DND-41 (cell line): ENCODE measurements at regions not wholly inside any gene's neighbourhood (a gene's known extent, or its start where the extent isn't known, plus 50 kb on each side); places are given as distances from the start of the nearest gene placed in this dataset.
A peak's percentile ranks its signal among the peaks of the same experiment; 100 is the strongest.

ENCODE experiments used
- ATAC-seq: fragments of 200-7000 bp; cut with Tn5 transposase; 3 replicates; pipeline ENCODE4 v1.9.1; 2021; ENCODE audit warnings: low read depth; ENCODE audit not compliant: insufficient read depth
- DNase-seq: peaks from one replicate; pipeline ENCODE4 v3.0.0-alpha.2; 2020
- H2AFZ ChIP-seq: 2 replicates; pipeline ENCODE4 v1.6.0; 2012; ENCODE audit warnings: low read depth, low read length
- H3K27ac ChIP-seq: 2 replicates; pipeline ENCODE4 v1.5.1; 2012; ENCODE audit warnings: low read length, inconsistent platforms
- H3K27me3 ChIP-seq: fragments of 200-600 bp; sonication (generic); 2 replicates; pipeline ENCODE4 v1.6.0; 2012; ENCODE audit warnings: low read length, mild to moderate bottlenecking, inconsistent platforms; ENCODE audit not compliant: insufficient read depth, poor library complexity
- H3K36me3 ChIP-seq: 2 replicates; pipeline ENCODE4 v1.5.1; 2012; ENCODE audit warnings: low read length, inconsistent platforms; ENCODE audit not compliant: insufficient read depth
- H3K4me1 ChIP-seq: 2 replicates; pipeline ENCODE4 v1.5.1; 2012; ENCODE audit warnings: mild to moderate bottlenecking, low read length; ENCODE audit not compliant: insufficient read depth
- H3K4me2 ChIP-seq: 2 replicates; pipeline ENCODE4 v1.6.0; 2012; ENCODE audit warnings: mild to moderate bottlenecking, moderate library complexity, low read length, inconsistent platforms; ENCODE audit not compliant: insufficient read depth
- H3K4me3 ChIP-seq, 2 experiments: fragments of 200-600 bp in 1 of 2; shearing (Covaris generic) in 1 of 2; 2 replicates each; pipeline ENCODE4 v1.5.1; 2012 to 2016; ENCODE audit warnings: inconsistent platforms in 2 of 2, low read length in 2 of 2, mild to moderate bottlenecking in 2 of 2, low read depth in 1 of 2, moderate library complexity in 1 of 2
- H3K79me2 ChIP-seq: 2 replicates; pipeline ENCODE4 v1.6.0; 2012; ENCODE audit warnings: low read length, inconsistent platforms; ENCODE audit not compliant: insufficient read depth
- H3K9ac ChIP-seq: 2 replicates; pipeline ENCODE4 v1.6.0; 2012; ENCODE audit warnings: low read depth, mild to moderate bottlenecking, inconsistent platforms, low read length, moderate library complexity
- H3K9me3 ChIP-seq: 2 replicates; pipeline ENCODE4 v1.5.1; 2012; ENCODE audit warnings: low read length, moderate library complexity, mild to moderate bottlenecking, inconsistent platforms; ENCODE audit not compliant: insufficient read depth, severe bottlenecking
- H4K20me1 ChIP-seq: 2 replicates; pipeline ENCODE4 v1.6.0; 2012; ENCODE audit warnings: low read length; ENCODE audit not compliant: insufficient read depth
- CTCF ChIP-seq: IDR thresholded peaks from 2 replicates; pipeline ENCODE4 v1.5.1; 2012; ENCODE audit warnings: borderline replicate concordance, low read length, moderate library complexity, mild to moderate bottlenecking; ENCODE audit not compliant: poor library complexity, severe bottlenecking; ENCODE audit errors: extremely low read depth
- EZH2 ChIP-seq: IDR thresholded peaks from 3 replicates; pipeline ENCODE4 v1.6.1; 2012; ENCODE audit warnings: borderline replicate concordance, low read depth, mild to moderate bottlenecking, moderate library complexity, low read length, inconsistent platforms; ENCODE audit not compliant: severe bottlenecking

GRCh38 chr1:234976861-234977680 lies 151.6 kb downstream of the TOMM20 start:
- Histone ChIP-seq H3K27me3 (no peaks in the 10 kb centered on the region), H3K9me3 (no peaks in the 10 kb centered on the region), H4K20me1 (no peaks in the 10 kb centered on the region), H3K4me2 (no peak overlapping the region), H3K79me2 (no peaks in the 10 kb centered on the region), H3K27ac (peak overlapping the region; percentile 36), H3K4me1 (peaks cover 47% of the 10 kb centered on the region), H2AFZ (no peak overlapping the region), H3K36me3 (no peaks in the 10 kb centered on the region), H3K9ac (no peak overlapping the region), H3K4me3 (no peak overlapping the region)
- DNase-seq (no peak), ATAC-seq (no peak)
- TF ChIP-seq CTCF (no peak), EZH2 (no peak)

GRCh38 chr1:234975941-234976860 lies 152.4 kb downstream of the TOMM20 start:
- Histone ChIP-seq H3K36me3 (no peaks in the 10 kb centered on the region), H3K27ac (no peak overlapping the region), H3K9ac (no peak overlapping the region), H3K79me2 (no peaks in the 10 kb centered on the region), H3K4me3 (no peak overlapping the region), H3K4me1 (peaks cover 43% of the 10 kb centered on the region), H3K4me2 (no peak overlapping the region), H2AFZ (no peak overlapping the region), H4K20me1 (no peaks in the 10 kb centered on the region), H3K27me3 (no peaks in the 10 kb centered on the region), H3K9me3 (no peaks in the 10 kb centered on the region)
- DNase-seq: no peak
- TF ChIP-seq EZH2: no peak
- TF ChIP-seq CTCF: no peak
- ATAC-seq: no peak

- no peaks in the 10 kb centered on the region for H3K79me2 ChIP-seq
- no peak overlapping the region for H3K4me2 ChIP-seq
- no peak overlapping the region for H3K4me3 ChIP-seq
- H4K20me1 ChIP-seq: no peaks in the 10 kb centered on the region
- H3K27ac ChIP-seq: no peak overlapping the region
- H3K4me1 ChIP-seq: peaks cover 41% of the 10 kb centered on the region
- H2AFZ ChIP-seq: no peak overlapping the region
- H3K9ac ChIP-seq: no peak overlapping the region
- H3K27me3 ChIP-seq: no peaks in the 10 kb centered on the region
- no peak for TF ChIP-seq EZH2
- TF ChIP-seq CTCF: no peak
- DNase-seq (no peak), ATAC-seq (no peak)
- no peaks in the 10 kb centered on the region for H3K9me3 ChIP-seq
- no peaks in the 10 kb centered on the region for H3K36me3 ChIP-seq
These were observed 153.3 kb downstream of the TOMM20 start for GRCh38 chr1:234975122-234975940.
